Upper lobe of left lung (tissue), 4 donors: ENCODE measurements at regions not wholly inside any gene's neighbourhood (a gene's known extent, or its start where the extent isn't known, plus 50 kb on each side); places are given as distances from the start of the nearest gene placed in this dataset.

Experiments
- CTCF ChIP-seq, 6 experiments: fragments of 450-650 bp in 4 of 6; fragments of 200-600 bp in 2 of 6; sonication (generic) in 2 of 6; IDR thresholded peaks; one replicate each; pipeline ENCODE4 v1.5.1; 2016 to 2019; ENCODE audit warnings: antibody characterized with exemption in 6 of 6
- EP300 ChIP-seq, 4 donors: sonication (generic); formaldehyde crosslinking; IDR thresholded peaks; one replicate each; pipeline ENCODE4 v1.5.1; 2017; ENCODE audit warnings: antibody characterized with exemption in 4 of 4, control low read depth in 2 of 4

- no peak for TF ChIP-seq EP300 (IDR thresholded peaks at IDR 0.05)
- TF ChIP-seq CTCF (IDR thresholded peaks at IDR 0.05): no peak
Measured at GRCh38 chr15:37599156-37599555, 335.3 kb upstream of the TMCO5A start.
